Jurkat, Clone E6-1 (cell line): ENCODE measurements at regions not wholly inside any gene's neighbourhood (a gene's known extent, or its start where the extent isn't known, plus 50 kb on each side); places are given as distances from the start of the nearest gene placed in this dataset.

Source experiments
- DNase-seq: peaks from one replicate; pipeline ENCODE4 v3.0.0-alpha.2; 2011; ENCODE audit warnings: low read depth, low spot score
- H3K4me3 ChIP-seq: 2 replicates; pipeline ENCODE4 v1.5.1; 2011; ENCODE audit warnings: mild to moderate bottlenecking, low read length, control low read depth, moderate library complexity

DNA sequence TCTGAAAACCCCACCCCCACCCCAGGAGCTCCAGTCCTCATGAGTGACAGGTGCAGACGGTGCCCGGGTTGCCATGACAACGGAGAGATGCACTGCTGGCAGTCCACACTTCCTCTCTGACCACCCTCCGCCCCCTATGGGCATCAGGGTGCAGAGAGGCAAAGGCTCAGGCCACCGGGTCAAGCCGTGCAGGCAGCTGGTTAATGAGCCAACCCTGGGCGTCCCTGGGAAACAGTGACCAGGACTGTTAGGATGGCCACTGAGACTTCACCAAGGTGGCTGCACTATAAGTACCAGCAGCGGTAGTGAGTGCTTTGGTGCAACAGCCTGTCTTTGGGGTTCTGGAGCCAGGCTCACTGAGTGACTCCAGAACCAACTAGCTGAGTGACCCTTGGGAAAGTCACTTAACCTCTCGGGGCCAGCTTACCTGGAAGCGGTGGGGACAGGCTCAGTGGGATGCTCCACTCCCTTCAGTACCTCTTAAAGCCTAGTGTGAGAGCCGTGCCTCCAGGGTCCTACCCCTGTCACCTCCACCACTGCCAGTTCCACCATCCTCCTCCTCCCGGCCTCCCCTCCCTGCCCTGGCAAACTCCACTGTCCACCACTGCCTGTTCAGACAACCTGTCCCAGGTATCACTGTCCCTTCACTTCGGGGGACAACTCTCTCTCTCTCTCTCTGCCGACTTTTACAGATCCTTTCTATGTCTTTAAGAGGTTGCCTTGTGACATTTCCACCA, 121.0 kb upstream of the PRR20G start:
- no peak overlapping the region for H3K4me3 ChIP-seq
- DNase-seq: no peak

DNA sequence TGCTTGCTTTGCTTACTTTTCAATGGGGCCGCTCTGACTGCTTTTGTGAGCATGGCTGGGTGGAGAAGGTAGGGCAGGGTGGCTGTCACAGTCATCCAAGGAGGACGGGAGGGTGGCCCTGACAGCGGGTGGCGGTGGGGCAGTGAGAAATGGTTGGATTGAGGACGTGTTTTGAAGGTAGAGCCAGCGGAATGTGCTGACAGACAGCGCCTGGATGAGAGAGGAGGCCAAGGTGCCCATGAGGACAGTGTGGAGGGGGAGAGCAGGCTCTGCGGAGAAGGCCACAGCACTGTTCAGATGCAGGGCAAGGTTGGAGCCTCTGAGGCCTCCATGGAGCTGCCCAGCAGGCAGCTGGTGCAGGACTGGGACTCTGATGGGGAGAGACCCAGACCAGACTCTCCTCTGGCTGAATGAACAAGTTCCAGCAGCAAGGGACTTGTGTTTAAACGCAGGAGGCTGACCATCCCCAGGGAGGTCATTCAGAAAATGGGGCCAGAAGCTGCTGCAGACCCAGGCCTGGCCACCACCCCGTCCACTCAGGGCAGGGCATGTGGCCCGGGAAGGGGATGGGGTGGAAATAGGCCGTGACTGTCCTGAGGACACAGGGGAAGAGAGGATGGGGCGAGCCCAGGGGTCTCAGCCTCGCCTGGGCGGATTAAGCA, 120.3 kb upstream of the PRR20G start:
- no peak overlapping the region for H3K4me3 ChIP-seq
- DNase-seq: no peak

DNA sequence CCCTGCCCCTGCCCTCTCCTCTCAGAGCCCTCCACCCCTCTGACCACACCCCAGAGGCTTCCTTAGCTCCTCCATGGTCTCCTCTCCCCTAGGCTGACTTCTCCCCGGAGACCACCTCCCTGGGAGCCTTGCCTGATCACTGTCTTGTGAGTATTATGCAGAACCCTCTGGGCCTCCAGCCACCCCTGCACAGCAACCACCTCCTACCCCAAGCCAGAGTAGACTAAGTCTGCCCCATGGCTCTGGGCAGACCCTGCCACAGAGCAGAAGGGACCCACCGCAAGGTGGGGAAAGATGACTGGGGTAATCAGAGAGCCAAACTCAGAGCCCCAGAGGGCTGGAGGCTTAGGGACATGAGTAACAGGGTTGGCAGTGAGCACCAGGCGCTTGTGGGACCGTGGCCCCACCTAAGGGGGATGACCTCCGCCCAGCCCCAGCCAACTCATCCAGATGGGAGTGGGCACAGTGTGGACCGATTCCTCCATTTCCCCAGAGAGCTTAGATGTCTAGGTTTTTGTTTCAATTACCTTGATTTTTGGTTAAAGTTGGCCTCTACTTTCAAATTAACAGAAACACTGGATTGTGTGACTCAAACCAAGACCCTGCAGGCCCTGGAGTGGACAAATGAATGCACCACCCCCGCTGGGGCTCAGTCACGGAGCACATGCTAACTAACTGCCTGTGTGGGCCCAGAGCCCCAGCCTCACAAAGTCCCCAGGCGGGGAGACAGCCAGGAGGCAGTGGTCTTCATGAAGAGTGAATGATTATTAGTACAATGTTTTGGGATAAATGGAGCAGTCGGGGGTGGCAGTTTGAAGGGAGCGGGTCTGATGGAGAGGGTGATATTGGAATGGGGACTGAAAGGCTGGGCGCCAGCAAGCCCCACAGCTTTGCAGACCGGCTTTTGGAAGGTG, 119.4 kb upstream of the PRR20G start:
- no peak for DNase-seq
- no peak overlapping the region for H3K4me3 ChIP-seq

DNA sequence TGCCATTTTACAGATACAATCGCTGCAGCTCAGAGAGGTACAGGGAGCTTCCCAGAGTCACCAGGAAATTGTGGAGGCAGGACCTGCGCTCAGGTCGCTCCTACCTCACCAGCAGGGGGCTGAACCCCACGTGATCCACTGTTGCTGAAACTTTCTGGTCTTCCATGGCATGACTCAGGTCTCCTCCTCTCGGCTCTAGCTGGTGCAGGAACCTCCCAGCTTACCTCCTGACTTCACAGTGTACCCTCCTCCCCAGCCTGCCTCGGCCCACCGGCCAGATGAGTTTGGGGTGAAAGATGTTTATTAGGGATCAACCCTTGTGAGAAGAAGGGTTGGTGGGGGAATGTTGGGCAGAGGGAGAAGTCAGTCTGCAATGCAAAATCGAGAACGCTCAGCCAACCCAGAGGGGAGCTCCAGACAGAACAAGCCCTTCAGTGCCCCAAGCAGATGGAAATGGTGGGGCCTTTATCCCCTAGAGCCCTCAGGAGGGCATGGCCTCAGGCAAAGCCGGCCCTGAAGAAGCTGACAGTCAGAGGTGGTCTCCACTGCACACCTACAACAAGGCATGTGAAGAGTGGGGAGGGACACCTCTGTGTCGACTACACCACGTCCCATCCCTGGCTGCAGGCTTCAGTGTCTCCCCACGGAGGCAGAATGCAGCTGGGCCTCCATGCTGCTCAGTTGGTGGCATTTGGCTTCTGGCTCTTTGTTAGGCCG, 118.6 kb upstream of the PRR20G start:
- peak; percentile 60 for DNase-seq

DNA sequence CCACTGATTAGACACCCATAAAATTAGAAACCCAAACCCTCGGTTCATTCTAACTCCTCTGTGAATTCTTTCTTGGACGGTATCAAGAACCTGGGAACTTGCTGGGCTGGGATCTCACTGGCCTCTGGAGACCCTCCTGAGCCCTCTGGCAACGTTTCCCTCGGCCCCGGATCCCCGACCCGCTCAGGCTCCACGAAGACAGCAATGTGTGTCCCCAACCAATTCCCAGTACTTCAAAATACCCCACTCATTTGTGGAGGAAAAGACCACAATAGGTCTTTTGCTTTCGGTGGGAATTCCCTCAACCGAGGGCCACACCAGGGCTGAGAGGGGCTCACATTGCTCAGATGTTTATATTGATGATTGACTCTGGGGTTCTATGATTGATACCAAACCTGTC, 117.9 kb upstream of the PRR20G start:
- H3K4me3 ChIP-seq: no peak overlapping the region
- DNase-seq: no peak

More for the DNA sequence above, 118.6 kb upstream of the PRR20G start:
- H3K4me3 ChIP-seq: no peak overlapping the region

DNA sequence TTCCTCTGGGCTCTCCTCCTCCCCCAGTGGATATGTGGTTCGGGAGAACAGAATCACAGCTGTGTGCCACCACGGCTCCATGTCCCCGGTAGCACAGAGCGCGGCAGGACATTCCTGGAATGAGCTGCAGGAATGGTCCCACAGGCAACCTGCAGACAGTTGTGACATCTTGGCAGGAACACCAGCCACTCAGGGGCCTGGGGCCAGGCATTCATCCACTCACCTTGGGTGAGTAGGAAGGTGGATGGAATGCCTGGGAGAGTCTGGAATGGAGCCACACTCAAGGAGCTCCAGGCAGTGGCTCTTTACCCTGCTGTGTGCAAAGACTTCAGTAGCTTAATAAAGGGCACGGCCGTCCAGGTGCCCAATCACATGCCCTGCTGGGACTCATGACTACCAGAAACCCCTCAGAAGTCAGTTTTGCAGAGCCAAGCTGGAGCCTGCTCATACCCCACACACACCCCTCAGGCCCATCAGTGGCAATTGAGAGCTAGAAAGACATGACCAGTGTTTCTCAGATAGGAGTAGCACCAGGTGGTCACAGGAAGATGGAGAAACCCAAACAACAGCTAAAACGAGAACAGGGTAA, 117.3 kb upstream of the PRR20G start:
- DNase-seq: no peak
- H3K4me3 ChIP-seq: no peak overlapping the region

DNA sequence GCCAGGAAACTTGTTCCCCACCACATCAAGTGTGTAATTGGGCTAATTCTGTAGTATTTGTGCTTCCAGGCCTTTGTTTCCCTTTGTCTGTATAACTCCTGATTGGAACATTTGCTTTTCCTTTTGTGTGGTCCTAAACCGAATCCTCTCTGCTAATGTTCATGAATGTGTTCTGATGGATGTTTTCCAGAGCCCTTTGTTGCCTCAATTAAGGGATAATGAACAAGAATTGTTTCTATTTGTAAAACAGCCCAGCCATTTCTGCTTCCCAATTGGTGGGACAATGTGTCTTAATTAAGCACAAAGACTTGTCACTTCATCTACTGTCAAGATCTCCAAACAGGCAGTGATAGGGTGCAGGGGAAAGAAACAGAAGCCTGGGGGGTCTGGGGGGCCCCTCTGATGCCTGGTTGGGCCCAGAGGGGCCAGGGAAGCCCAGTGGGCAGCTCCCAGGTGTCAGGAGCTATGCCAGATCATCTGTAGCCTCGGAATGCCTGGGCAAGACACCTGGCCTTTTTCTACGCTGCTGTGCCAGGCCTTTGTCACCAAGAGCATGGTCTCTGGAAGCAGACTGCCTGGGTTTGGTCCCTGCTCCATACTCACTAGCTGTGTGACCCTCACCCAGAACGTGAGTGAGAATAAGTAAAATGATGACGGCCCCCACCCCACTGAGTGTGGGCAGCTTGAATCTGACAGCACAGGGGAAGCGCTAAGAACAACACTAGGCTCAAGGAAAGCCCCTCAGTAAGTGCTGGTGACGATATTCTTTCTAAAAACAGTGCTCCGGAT, 116.6 kb upstream of the PRR20G start:
- DNase-seq: no peak
- no peak overlapping the region for H3K4me3 ChIP-seq

DNA sequence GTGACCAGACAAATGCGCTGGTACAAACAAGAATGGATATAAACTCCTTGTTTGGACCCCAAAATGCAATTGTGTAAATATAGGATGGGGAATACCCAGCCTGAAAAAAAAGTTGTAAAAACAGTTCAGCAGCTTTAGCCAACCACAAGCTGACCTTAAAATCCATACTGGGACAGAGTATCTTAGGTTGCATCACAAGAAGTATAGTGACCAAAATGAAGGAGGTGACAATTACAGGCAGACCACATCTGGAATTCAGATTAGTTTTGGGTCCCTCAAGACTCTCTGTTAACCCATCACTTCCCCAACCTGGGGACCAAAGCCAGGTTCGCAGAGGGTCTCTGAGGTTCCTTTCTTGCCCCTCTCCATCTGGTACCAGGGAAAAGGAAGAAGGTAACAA, 115.9 kb upstream of the PRR20G start:
- H3K4me3 ChIP-seq: no peak overlapping the region
- DNase-seq: no peak

DNA sequence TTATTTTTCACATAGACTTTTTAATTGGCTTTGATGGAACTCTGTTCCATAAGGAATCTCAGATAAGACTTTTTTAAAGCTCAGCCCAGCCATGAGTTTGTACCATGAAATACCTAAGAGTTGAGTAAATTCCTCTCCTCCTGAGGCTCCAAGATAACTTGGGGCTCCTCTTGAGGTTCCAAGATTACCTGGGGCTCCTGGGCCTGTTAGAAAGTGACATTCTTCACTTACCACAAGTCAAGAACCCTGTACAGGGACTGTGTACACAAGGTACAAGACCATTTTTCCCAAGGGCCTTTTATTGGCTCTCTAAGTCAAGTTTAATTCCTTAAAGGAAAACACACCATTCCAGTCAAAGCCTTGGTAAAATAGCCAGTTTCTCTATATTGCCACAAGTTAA, 111.3 kb upstream of the PRR20G start:
- no peak for DNase-seq
- no peak overlapping the region for H3K4me3 ChIP-seq

DNA sequence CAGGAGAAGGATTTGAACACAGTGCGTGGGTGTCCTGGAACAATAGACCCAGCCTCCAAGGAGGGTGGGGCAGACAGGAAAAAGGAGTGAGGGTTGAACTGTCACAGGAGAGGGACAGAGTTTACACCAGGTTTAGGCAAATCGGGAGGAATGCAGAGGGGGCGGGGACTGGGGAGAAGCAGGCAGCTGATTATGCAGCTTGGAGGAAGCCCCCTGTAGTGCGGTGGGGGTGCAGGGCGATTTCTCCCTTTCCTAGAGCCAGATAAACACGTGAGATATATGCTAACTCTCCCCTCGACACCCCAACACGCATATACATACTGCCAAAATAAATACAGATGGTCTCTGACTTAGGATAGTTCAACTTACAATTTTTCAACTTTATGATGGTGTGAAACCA, 108.6 kb upstream of the PRR20G start:
- no peak overlapping the region for H3K4me3 ChIP-seq
- DNase-seq: no peak

DNA sequence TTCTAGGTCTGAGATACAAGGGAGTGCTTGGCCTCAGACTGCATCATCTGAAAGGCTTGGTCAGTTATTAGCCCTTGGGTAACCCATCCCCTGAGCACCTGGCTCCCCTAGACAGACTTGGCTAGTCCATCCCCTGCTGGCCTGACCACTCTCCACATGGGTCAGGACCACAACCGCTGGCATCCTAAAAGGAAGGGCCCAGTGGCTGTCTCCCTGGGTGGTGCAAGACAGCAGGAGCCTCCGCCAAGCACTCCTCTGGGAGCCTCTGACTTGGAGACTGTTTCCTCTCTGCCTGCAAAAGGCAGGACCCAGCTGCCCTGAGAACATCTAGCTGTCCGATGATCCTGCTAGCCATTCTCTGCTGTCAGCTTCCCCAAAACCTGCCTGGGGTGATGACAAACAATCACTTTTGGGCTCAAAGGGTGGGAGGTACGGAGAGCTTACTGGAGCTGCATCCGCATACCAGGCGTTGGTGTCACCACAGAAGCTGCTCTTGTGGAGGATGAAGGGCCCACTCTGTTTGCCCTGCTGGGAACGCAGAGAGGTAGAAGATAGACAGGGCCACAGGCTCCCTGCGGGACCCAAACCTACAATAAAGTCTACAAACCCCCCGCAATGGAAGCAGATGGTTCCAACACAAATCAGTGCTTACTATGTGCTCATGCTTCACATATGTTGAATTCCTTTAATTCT, 108.0 kb upstream of the PRR20G start:
- DNase-seq: no peak
- H3K4me3 ChIP-seq: no peak overlapping the region

DNA sequence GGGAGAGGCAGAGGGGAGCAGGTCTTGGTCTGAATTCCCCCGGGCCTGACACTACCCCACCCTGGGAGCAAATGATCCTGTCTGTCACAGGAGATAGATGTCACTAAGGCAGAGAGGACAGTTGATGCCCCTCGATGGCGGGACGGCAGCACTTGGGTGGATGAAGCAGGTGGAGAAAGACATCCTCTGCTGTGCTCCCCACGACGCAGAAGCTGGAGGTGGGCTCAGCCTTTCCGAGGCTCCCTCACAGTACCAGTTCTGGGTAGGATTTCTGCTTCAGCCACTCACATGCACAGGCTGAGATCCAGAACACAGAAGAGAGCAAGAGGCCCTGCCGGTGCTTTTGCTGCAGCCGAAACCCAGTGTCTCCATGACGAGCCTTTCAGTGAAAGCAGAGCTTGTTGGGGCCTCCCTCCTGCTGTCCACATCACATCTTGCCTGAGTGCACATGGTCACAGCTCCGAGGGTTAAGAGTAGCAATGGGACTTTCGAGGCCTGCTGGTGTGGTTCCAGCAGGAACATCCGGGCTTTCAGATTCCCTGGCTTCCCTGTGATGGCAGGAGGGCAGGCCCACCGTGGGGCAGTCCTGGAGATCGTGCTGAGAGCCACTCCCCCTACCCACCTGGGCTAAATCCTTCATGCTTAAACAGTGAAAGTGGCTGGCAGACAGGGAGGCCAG, 107.3 kb upstream of the PRR20G start:
- no peak for DNase-seq
- no peak overlapping the region for H3K4me3 ChIP-seq

DNA sequence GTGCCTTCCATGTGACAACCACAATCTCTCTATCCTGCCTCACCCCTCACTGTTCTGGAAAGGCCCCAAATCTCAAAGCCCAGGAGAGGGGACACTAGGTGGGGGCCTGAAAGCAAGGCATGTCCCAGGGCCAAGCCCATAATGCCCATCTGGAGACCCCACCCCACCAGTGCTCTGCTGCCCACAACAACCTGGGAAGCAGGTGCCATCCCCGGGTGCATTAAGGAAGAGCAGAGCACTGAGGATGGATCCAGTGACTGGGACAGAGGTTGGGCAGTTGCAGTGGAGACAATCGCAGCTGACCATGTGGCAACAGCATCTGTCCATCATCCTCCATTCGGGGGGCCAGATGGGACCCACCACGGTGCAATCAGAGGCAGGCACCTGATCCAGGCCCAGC, 106.2 kb upstream of the PRR20G start:
- no peak overlapping the region for H3K4me3 ChIP-seq
- DNase-seq: no peak

DNA sequence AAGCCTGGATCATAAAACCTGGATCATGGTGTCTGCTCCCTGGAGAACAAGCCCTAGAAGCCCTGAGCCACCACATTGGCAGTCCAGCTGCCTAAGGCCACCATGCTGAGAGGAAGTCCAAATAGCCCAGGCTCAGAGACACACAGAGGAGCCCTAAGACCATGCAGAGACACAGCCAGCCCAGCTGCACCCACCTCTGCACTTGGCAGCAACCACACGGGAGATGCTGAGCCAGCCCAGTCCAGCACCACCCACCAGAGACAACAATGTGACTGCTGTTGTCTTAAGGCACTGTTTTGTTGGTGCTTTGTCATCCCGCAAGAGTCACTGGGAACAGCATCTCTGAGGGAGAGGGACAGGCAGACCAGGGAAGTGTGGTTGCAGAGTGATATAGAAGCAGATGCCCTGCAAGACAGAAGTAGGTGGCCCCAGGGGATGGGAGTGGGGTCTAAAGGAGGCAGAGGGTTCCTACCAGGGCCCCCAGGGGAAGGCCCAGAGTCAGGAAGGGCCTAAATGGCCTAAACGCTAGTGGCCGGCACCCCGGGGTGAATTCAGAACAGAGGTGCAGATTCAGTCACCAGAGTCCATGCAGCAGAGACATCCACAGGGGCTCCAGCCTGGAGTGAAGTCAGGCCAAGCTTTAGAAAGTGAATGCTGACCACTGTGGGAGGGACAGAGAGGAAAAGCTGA, 105.4 kb upstream of the PRR20G start:
- H3K4me3 ChIP-seq: no peak overlapping the region
- DNase-seq: no peak

DNA sequence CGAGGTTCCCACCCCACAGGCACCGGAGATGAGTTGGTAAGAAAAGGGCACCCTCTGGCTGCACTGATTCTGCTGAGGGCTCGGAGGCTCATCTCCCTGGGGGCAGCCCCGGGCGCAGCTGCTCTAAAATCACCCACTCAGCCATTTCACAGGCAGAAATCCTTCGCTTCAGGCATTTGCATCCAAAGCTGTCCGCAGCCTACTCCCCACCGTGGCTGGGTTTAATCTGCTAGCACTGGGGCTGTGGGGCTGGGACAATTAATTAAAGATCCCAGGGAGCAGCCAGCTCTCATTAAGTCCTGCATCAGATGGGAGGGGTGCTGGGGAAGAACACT, 104.3 kb upstream of the PRR20G start:
- no peak overlapping the region for H3K4me3 ChIP-seq
- no peak for DNase-seq

DNA sequence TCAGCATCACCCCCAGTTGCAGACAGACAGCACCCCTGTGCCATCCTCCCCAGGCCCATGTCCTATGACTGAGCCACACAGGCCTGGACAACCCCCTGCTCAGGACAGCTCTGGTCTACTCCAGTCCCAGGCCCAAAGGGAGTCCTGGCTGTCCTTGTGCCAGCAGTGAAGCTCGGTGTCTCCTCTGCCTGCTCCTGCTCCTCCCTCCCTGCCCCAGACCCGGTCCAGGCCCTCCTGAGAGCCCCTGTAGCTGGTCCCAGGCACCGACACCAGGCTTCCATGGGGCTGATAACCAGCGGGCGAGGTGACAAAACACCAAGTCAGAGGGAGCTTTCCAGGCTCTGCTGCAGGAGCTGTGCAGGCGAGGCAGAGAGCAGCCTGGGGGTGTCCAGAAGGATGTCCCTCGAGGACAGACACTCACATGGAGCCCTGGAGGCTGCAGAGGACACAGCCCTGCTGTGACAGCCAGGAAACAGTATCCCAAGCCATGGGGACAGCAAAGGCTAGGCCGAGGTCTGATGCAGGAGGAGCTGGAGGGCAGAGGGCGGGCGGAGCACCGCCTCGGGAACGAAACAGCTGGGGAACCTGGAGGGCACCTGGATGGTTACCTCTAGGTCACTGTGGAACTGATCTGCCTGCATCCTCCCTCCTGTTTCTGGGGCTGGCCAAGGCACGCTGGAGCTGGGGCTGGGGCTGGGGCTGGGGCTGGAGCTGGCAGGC, 103.8 kb upstream of the PRR20G start:
- H3K4me3 ChIP-seq: no peak overlapping the region
- DNase-seq: no peak
